GM12892 (cell line): ENCODE measurements at regions not wholly inside any gene's neighbourhood (a gene's known extent, or its start where the extent isn't known, plus 50 kb on each side); places are given as distances from the start of the nearest gene placed in this dataset.

Experiments used
- POLR2A ChIP-seq: IDR thresholded peaks from 2 replicates; pipeline ENCODE4 v1.6.1; 2011; ENCODE audit warnings: low read depth, low read length, control low read depth
- POLR2AphosphoS5 ChIP-seq: IDR thresholded peaks from 2 replicates; pipeline ENCODE4 v1.6.1; 2011; ENCODE audit warnings: low read depth, low read length, control low read depth

DNA sequence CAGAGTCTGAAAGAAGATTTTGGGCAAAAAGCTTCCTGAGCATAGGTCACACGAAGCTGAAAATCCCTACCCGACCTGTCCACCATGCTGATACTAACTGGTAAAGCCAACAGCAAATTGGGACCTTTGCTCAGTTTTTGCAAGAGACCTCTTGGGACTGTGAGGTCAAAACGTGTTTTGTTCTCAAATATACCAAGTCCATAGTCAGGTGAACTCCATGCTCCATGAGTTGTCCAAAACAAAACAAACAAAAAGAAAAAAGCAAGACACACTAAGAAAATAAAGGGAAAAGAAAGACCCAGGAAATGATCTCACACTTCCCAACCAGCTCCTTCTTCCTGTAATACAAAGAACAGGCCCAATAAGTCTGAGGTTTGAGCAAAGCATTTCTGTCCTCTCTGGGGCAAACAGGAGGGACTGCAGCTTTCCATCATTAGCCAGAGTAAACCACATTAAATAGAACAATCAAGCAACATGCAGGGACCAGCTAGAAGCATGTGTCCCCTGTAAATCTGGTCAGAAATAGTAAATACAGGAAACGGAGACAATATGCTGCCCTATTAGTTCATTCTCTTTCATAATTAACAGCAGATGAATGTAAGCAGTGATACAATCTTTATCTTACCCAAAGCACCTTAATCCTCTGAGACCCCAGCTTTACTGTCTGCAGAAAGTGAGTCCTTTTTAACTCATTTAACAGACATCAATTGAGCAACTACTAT lies 125.0 kb upstream of the LIPC start:
- TF ChIP-seq POLR2AphosphoS5 (no peak), POLR2A (no peak)
